ENCODE measurements at regions not wholly inside any gene's neighbourhood (a gene's known extent, or its start where the extent isn't known, plus 50 kb on each side); places are given as distances from the start of the nearest gene placed in this dataset.
"Not testable (repeated sequence)": the region's sequence is repeated elsewhere in the genome, so short reads cannot be mapped to it uniquely, and the experiment has no call there.

DNA sequence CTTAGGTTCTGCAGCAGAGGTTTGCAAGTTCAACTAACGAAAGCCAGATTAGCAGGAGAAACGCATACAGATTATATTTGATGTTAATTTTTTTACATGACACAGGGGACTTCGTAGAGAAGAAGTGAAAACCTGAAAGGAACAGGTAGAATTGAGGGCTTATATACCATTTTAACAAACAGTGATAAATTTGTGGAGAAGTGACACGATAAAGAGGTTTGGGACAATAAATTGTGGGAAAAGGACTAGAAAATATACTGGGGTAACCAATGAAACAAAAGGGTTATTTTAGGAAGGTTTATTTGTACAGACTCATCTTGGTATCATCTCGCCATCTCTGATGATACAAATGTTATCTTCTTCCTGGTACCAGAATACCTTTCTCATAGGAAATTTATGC, 452.9 kb downstream of the SETD4 start:
- DNase-seq (ENCODE audit: low spot score in 2 of 2) (no peak), ATAC-seq (no peak)
- no peak overlapping the region for H3K27ac Mint-ChIP-seq
- no peaks in the 10 kb centered on the region for H3K36me3 Mint-ChIP-seq
- H3K4me3 Mint-ChIP-seq, result no peak overlapping the region
- H3K9me3 Mint-ChIP-seq, result no peaks in the 10 kb centered on the region
- H3K4me1 Mint-ChIP-seq, result no peaks in the 10 kb centered on the region

DNA sequence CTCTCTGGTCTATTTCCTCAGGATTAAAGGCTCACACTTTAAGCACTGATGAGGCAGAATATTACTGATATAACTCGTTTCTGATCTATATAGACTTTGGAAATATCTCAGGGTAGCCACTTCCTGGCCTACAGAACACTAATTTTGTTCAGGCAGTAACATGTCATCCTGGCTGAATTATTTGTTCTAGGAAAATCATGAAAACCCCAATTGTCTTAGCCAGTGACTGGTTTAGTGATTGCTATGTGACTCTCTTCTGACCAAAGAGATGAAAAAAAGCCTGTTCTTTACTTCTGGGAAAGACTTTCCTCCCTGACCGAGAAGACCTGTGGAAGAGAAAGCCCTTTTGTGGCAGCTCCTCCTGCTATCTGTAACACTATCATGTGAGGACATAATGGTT, 453.7 kb downstream of the SETD4 start:
- ATAC-seq (peak; percentile 21), DNase-seq (ENCODE audit: low spot score in 2 of 2) (no peak)
- H3K36me3 Mint-ChIP-seq, result no peaks in the 10 kb centered on the region
- no peak overlapping the region for H3K27ac Mint-ChIP-seq
- no peaks in the 10 kb centered on the region for H3K4me1 Mint-ChIP-seq
- H3K4me3 Mint-ChIP-seq, result no peak overlapping the region
- H3K9me3 Mint-ChIP-seq, result no peaks in the 10 kb centered on the region

GRCh38 chr21:35606146-35606545, 454.2 kb downstream of the SETD4 start:
- no peaks in the 10 kb centered on the region for H3K36me3 Mint-ChIP-seq
- no peak for DNase-seq (ENCODE audit: low spot score in 2 of 2)
- H3K4me3 Mint-ChIP-seq, result no peak overlapping the region
- H3K4me1 Mint-ChIP-seq, result no peaks in the 10 kb centered on the region
- ATAC-seq, result no peak
- no peaks in the 10 kb centered on the region for H3K9me3 Mint-ChIP-seq
- H3K27ac Mint-ChIP-seq, result no peak overlapping the region

GRCh38 chr21:35603494-35603893, 456.8 kb downstream of the SETD4 start:
- H3K4me3 Mint-ChIP-seq, result no peak overlapping the region
- DNase-seq (ENCODE audit: low spot score in 2 of 2) (no peak), ATAC-seq (peak; percentile 26)
- no peaks in the 10 kb centered on the region for H3K9me3 Mint-ChIP-seq
- no peaks in the 10 kb centered on the region for H3K4me1 Mint-ChIP-seq
- H3K36me3 Mint-ChIP-seq, result no peaks in the 10 kb centered on the region
- no peak overlapping the region for H3K27ac Mint-ChIP-seq

DNA sequence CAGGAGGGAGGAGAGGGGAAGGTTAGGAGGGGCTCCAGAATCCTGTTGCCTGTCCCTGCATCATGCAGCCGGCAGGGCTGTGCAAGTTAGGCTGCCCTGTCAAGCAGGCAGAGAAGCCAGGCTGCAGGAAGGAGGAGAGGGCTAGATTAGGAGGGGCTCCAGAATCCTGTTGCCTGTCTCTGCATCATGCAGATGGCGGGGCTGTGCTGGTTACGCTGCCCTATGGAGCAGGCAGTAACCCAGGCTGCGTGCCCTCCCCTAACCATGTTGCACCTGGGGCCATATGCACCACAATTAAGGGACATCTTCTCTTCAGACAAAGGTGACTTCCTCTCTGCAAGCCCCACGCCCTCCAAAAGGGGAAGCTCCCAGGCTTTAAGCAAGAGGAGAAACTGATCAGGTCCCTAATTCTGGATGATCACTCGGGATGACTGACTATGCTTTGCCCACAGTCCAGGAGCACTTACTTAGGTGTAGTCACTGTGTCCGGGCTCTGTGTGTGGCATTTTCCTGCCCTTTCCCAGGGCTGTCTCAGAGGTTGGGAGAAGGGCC, 457.4 kb downstream of the SETD4 start:
- no peaks in the 10 kb centered on the region for H3K4me1 Mint-ChIP-seq
- no peaks in the 10 kb centered on the region for H3K36me3 Mint-ChIP-seq
- no peak overlapping the region for H3K4me3 Mint-ChIP-seq
- H3K9me3 Mint-ChIP-seq, result no peaks in the 10 kb centered on the region
- no peak overlapping the region for H3K27ac Mint-ChIP-seq
- DNase-seq (ENCODE audit: low spot score in 2 of 2) (no peak), ATAC-seq (peak; percentile 21)

DNA sequence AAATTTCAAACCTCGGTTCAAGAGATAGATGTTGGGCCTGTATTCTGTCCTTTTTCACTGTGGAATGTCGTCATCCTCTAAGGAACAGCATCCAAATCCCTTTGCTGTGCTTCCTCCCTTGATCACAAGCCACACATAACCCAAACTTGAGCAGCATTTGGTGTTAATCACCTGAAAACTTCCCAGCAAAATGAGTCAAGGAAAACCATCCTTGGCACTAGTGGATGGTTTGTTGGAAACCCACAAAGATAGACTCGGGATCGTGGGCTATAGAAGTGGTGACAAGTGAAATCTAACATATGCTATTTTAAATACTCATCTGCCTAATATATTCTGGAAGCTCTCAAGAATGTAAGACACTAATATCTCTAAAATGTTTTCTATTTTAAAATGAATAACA, 459.1 kb downstream of the SETD4 start:
- no peaks in the 10 kb centered on the region for H3K9me3 Mint-ChIP-seq
- DNase-seq (ENCODE audit: low spot score in 2 of 2), result no peak
- H3K36me3 Mint-ChIP-seq, result no peaks in the 10 kb centered on the region
- no peak for ATAC-seq
- H3K27ac Mint-ChIP-seq, result no peak overlapping the region
- H3K4me3 Mint-ChIP-seq, result no peak overlapping the region
- no peaks in the 10 kb centered on the region for H3K4me1 Mint-ChIP-seq

GRCh38 chr21:35599164-35599563, 461.2 kb downstream of the SETD4 start:
- DNase-seq (ENCODE audit: low spot score in 2 of 2) (no peak), ATAC-seq (no peak)
- Mint-ChIP-seq H3K27ac (no peak overlapping the region), H3K4me3 (no peak overlapping the region), H3K36me3 (no peaks in the 10 kb centered on the region), H3K4me1 (no peaks in the 10 kb centered on the region), H3K9me3 (no peaks in the 10 kb centered on the region)

DNA sequence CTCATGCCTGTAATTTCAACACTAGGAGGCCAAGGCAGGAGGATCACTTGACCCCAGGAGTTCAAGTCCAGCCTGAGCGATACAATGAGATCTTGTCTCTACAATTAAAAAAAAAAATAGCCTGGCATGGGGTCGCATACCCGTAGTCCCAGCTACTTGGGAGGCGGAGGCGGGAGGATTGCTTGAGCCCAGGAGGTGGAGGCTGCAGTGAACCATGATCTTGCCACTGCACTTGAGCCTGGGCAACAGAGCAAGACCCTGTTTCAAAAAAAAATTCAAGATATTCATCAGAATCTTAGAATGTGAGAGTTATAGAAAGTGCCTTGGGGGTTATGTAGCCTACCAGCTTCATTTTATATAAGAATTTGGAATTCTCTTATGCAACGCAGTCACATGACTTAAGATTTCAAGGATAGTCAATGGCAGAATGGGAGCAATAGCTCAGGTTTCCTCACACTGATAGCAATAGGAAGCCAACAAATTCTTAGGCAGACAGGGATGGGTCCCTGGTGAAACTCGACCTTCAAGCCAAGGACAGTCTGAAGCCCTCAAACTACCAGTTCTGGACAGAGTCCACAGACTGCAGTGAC, 462.5 kb downstream of the SETD4 start:
- no peaks in the 10 kb centered on the region for H3K9me3 Mint-ChIP-seq
- no peak overlapping the region for H3K4me3 Mint-ChIP-seq
- no peaks in the 10 kb centered on the region for H3K4me1 Mint-ChIP-seq
- no peak overlapping the region for H3K27ac Mint-ChIP-seq
- no peak for DNase-seq (ENCODE audit: low spot score in 2 of 2)
- ATAC-seq, result no peak
- no peaks in the 10 kb centered on the region for H3K36me3 Mint-ChIP-seq

DNA sequence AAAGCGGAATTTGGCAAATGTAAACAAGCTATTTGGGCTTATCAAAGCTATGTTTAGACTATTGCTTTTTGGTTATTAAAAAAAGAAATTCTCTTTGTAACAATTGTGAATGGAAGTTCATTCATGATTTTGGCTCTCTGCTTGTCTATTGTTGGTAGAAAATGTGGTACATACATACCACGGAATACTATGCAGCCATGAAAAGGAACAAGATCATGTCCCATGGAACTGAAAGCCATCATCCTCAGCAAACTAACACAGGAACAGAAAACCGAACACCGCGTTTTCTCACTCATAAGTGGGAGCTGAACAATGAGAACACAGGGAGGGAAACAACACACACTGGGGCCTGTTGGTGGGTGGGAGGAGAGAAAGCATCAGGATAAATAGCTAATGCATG, 465.4 kb downstream of the SETD4 start:
- ATAC-seq (no peak), DNase-seq (ENCODE audit: low spot score in 2 of 2) (no peak)
- Mint-ChIP-seq H3K4me3 (no peak overlapping the region), H3K4me1 (no peaks in the 10 kb centered on the region), H3K27ac (no peak overlapping the region), H3K36me3 (no peaks in the 10 kb centered on the region), H3K9me3 (no peaks in the 10 kb centered on the region)

DNA sequence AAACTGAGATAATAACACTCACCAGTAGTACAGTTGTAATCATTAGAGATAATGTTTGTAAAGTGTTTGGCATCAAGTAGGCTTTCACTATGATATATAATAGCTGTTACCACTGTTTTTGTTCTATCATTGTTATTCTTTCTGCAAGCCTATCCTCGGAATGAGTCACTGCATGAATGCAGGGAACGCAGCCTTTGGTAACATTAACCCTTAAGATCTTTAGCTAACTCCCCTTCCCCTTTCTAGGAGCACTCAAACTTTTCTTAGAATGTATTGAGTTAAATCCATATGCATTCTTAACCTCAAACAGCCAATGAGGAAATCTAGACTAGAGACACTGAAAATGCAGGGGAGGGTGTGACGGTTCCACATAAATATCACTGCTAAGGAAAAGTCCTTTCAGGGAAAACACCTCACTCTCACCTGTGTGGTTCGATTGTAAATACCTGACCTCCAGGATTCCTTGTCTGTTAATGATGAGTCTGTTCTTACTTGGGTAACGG, 467.3 kb downstream of the SETD4 start:
- no peak for ATAC-seq
- Mint-ChIP-seq H3K27ac (no peak overlapping the region), H3K36me3 (no peaks in the 10 kb centered on the region), H3K4me1 (peaks cover 1% of the 10 kb centered on the region), H3K9me3 (no peaks in the 10 kb centered on the region), H3K4me3 (no peak overlapping the region)
- DNase-seq (ENCODE audit: low spot score in 2 of 2), result no peak

DNA sequence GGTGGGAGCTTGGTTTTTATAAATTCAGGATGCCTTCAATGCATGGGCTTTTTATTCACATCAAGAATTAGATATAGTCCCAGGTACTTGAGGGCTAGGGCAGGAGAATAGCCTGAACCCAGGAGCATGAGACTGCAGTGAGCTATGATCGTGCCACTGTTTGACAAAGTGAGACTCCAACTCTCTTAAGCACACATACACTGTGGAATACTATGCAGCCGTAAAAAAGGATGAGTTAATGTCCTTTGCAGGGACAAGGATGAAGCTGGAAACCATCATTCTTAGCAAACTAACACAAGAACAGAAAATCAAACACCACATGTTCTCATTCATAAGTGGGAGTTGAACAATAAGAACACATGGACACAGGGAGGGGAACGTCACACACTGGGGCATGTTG, 470.0 kb downstream of the SETD4 start:
- H3K27ac Mint-ChIP-seq; H3K9me3 Mint-ChIP-seq; H3K4me3 Mint-ChIP-seq; DNase-seq (ENCODE audit: low spot score in 2 of 2); H3K36me3 Mint-ChIP-seq; H3K4me1 Mint-ChIP-seq; ATAC-seq: not testable (repeated sequence)

DNA sequence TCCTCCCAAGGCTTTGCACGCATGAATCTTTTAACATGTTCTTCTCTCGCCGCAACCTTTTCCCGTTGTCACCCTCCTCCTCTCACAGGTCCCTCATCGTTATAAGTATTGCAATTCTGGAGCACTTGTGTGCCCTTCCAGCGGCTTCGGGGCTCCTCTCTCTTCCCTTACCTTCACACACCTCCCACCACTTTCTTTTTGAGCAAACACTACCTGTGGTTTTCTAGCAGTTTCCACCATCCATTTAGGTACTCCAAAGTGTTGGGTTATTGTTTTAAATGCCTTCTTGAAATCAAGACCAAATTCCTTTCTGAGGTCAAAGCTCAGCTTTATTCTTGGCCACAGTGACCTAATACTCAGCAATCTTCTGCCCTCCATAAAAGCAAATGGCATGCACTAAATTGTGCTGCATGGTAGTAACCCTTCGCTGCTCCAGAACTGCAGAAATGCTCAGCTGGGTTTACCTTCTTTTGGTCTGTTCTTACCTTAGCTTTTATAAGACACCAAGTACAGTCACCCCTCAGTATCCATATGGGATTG, 472.4 kb downstream of the SETD4 start:
- Mint-ChIP-seq H3K4me1 (peaks cover 7% of the 10 kb centered on the region), H3K4me3 (no peak overlapping the region), H3K27ac (no peak overlapping the region), H3K36me3 (no peaks in the 10 kb centered on the region), H3K9me3 (no peaks in the 10 kb centered on the region)
- ATAC-seq (no peak), DNase-seq (ENCODE audit: low spot score in 2 of 2) (no peak)

DNA sequence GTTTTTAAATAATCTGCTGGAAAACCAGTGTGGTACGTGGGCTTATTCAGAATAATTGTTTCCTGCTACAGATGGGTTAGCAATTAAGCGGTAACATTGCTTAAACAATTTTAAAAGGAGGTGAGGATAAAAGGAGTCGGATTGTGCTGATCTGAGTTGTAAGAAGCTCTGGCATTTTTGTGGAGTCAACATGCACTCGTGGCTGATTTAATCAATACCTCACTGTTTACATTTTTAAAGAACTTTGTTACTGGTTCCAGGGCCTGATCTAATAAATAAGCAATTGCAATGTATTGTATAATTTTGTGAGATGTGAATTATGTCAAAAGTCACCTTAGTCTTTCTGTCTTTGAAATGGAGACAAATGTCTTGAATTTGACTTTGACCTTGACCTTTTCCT, 474.0 kb downstream of the SETD4 start:
- H3K36me3 Mint-ChIP-seq, result no peaks in the 10 kb centered on the region
- H3K27ac Mint-ChIP-seq, result no peak overlapping the region
- no peak for ATAC-seq
- H3K4me3 Mint-ChIP-seq, result no peak overlapping the region
- H3K4me1 Mint-ChIP-seq, result peaks cover 7% of the 10 kb centered on the region
- H3K9me3 Mint-ChIP-seq, result no peaks in the 10 kb centered on the region
- no peak for DNase-seq (ENCODE audit: low spot score in 2 of 2)

DNA sequence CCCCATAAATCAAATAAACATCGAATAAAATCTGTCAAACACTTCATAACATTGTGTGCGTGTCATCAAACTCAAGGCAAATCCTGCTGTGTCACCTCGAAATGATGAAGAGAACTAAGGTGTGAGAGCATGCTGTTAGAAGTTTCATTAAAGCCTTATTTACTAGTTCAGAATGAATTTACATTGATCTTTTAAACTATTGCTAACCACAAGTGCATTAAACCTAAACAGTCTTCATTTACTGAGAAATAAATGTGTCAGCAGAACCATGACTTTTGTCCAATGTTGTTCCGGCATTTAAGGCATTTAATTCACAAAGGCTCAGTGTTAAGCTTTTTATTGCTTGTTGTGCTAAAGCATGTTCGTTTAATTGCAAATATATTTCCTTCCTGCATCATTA, 474.4 kb downstream of the SETD4 start:
- H3K4me1 Mint-ChIP-seq, result peaks cover 7% of the 10 kb centered on the region
- no peaks in the 10 kb centered on the region for H3K36me3 Mint-ChIP-seq
- H3K27ac Mint-ChIP-seq, result no peak overlapping the region
- DNase-seq (ENCODE audit: low spot score in 2 of 2), result no peak
- ATAC-seq, result no peak
- no peak overlapping the region for H3K4me3 Mint-ChIP-seq
- no peaks in the 10 kb centered on the region for H3K9me3 Mint-ChIP-seq

DNA sequence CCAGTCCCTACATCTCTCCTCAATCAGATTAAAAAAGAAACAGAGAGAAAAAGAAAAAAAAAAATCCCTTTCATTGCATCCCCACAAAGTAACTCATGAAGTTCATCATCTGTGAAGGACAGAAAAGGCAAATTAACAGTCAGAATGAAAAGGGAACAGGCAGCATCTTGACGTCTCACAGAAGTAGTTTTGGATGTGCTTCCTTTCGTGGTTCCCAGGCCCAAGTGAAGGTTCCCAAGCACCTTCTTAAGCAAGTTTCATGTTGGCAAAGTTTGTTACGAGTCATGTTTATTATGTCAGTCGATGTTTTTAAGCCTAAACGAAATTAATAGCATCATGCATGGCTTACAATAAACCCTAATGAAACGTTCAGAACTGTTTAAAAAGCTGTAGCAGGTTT, 475.2 kb downstream of the SETD4 start:
- no peak for ATAC-seq
- no peak overlapping the region for H3K4me3 Mint-ChIP-seq

GRCh38 chr21:35583566-35584216, 476.6 kb downstream of the SETD4 start:
- no peak overlapping the region for H3K4me3 Mint-ChIP-seq
- ATAC-seq (no peak), DNase-seq (ENCODE audit: low spot score in 2 of 2) (no peak)
- peaks cover under 1% of the 10 kb centered on the region for H3K9me3 Mint-ChIP-seq
- no peak overlapping the region for H3K27ac Mint-ChIP-seq
- peaks cover 20% of the 10 kb centered on the region for H3K4me1 Mint-ChIP-seq
- no peaks in the 10 kb centered on the region for H3K36me3 Mint-ChIP-seq

More for the DNA sequence above, 475.2 kb downstream of the SETD4 start:
- no peaks in the 10 kb centered on the region for H3K36me3 Mint-ChIP-seq
- no peak overlapping the region for H3K27ac Mint-ChIP-seq
- H3K4me1 Mint-ChIP-seq, result peaks cover 7% of the 10 kb centered on the region
- no peaks in the 10 kb centered on the region for H3K9me3 Mint-ChIP-seq
- DNase-seq (ENCODE audit: low spot score in 2 of 2), result no peak
